Aorta (tissue), 5 donors: ENCODE measurements at regions not wholly inside any gene's neighbourhood (a gene's known extent, or its start where the extent isn't known, plus 50 kb on each side); places are given as distances from the start of the nearest gene placed in this dataset.

ENCODE experiments used
- ATAC-seq: fragments of 200-7000 bp; cut with Tn5 transposase; one replicate; pipeline ENCODE4 v1.9.1; 2022; ENCODE audit warnings: moderate library complexity; ENCODE audit not compliant: low FRiP score
- DNase-seq, 2 donors: peaks; one replicate each; pipeline ENCODE4 v3.0.0-alpha.2; 2020
- H3K27ac ChIP-seq, 2 donors: one replicate each; pipeline ENCODE4 v1.5.1; 2013; ENCODE audit warnings: low read length in 2 of 2, mild to moderate bottlenecking in 2 of 2, moderate library complexity in 2 of 2, control low read depth in 1 of 2, inconsistent platforms in 1 of 2, low read depth in 1 of 2
- H3K27me3 ChIP-seq, 2 donors: one replicate each; pipeline ENCODE4 v1.6.1; 2013; ENCODE audit warnings: control low read depth in 1 of 2, low read length in 1 of 2, mild to moderate bottlenecking in 1 of 2, moderate library complexity in 1 of 2; ENCODE audit not compliant: insufficient read depth in 2 of 2, control insufficient read depth in 1 of 2
- H3K36me3 ChIP-seq, 2 donors: one replicate each; pipeline ENCODE4 v1.6.1; 2013; ENCODE audit warnings: control low read depth in 1 of 2, low read length in 1 of 2, mild to moderate bottlenecking in 1 of 2; ENCODE audit not compliant: insufficient read depth in 2 of 2, control insufficient read depth in 1 of 2
- H3K4me1 ChIP-seq, 2 donors: one replicate each; pipeline ENCODE4 v1.6.1; 2013; ENCODE audit warnings: low read length in 2 of 2, control low read depth in 1 of 2, mild to moderate bottlenecking in 1 of 2, moderate library complexity in 1 of 2; ENCODE audit not compliant: insufficient read depth in 2 of 2, control insufficient read depth in 1 of 2
- H3K4me3 ChIP-seq, 2 donors: one replicate each; pipeline ENCODE4 v1.5.1; 2013; ENCODE audit warnings: low read length in 2 of 2, control low read depth in 1 of 2, mild to moderate bottlenecking in 1 of 2
- H3K9me3 ChIP-seq: one replicate; pipeline ENCODE4 v1.6.1; 2013; ENCODE audit warnings: mild to moderate bottlenecking, low read length; ENCODE audit not compliant: control insufficient read depth
- WGBS, 2 donors: extraction: QIAGEN DNeasy Blood & Tissue Kit; methylation state at CpG; one replicate each; pipeline ENCODE4 v1.1.7; 2013; 5-methylcytosine and 5-hydroxymethylcytosine counted together
- intact Hi-C, 2 donors: fragments of 100-400 bp; cut with DNase I; formaldehyde crosslinking; loops; one replicate each; pipeline versions ENCODE4 v1.14.2 to v1.15.0; 2022
- donor health status: healthy with polysubstance abuse.
- donor health status: Bipolar disorder and iron deficiency.
- donor health status: DM: no; HTN: no; CAD: no.
- donor health status: DM: no; HTN: no; CAD: no.
- donor health status: DM: yes; HTN: yes; CAD: no.

GRCh38 chr3:102686792-102687191, 252.0 kb downstream of the ZPLD1 start:
- no peaks in the 10 kb centered on the region for H3K27me3 ChIP-seq
- H3K36me3 ChIP-seq = no peaks in the 10 kb centered on the region
- intact Hi-C loops = no loop called here
- no peak overlapping the region for H3K4me3 ChIP-seq
- DNase-seq (no peak), ATAC-seq (no peak)
- WGBS, 2 donors = 74 to 79% methylated on average over 2 of the region's 2 CpGs
- H3K9me3 ChIP-seq = no peaks in the 10 kb centered on the region
- no peaks in the 10 kb centered on the region for H3K4me1 ChIP-seq
- no peak overlapping the region for H3K27ac ChIP-seq

- Histone ChIP-seq H3K36me3 (no peaks in the 10 kb centered on the region), H3K4me3 (no peak overlapping the region), H3K9me3 (peaks cover 2% of the 10 kb centered on the region), H3K27me3 (peaks cover 0 to 2% of the 10 kb centered on the region in 2 donors), H3K27ac (no peak overlapping the region), H3K4me1 (no peaks in the 10 kb centered on the region)
- 67 to 70% methylated on average over 4 of the region's 4 CpGs for WGBS, 2 donors
- no peak for DNase-seq
- intact Hi-C loops = no loop called here
- ATAC-seq = no peak
These were observed 253.2 kb downstream of the ZPLD1 start for GRCh38 chr3:102687851-102688555.

GRCh38 chr3:102688556-102688930, 253.7 kb downstream of the ZPLD1 start:
- H3K36me3 ChIP-seq = no peaks in the 10 kb centered on the region
- no peak for DNase-seq
- WGBS, 2 donors = 91 to 96% methylated on average over 1 of the region's 1 CpG
- H3K27ac ChIP-seq = no peak overlapping the region
- no peaks in the 10 kb centered on the region for H3K4me1 ChIP-seq
- peaks cover 2% of the 10 kb centered on the region for H3K9me3 ChIP-seq
- ATAC-seq = no peak
- no peak overlapping the region for H3K4me3 ChIP-seq
- intact Hi-C loops = no loop called here
- H3K27me3 ChIP-seq = peaks cover 0 to 2% of the 10 kb centered on the region in 2 donors

GRCh38 chr3:102691507-102691906, 256.7 kb downstream of the ZPLD1 start:
- Histone ChIP-seq H3K4me3 (no peak overlapping the region), H3K27me3 (peaks cover 0 to 2% of the 10 kb centered on the region in 2 donors), H3K9me3 (peaks cover 2% of the 10 kb centered on the region), H3K36me3 (no peaks in the 10 kb centered on the region), H3K27ac (no peak overlapping the region), H3K4me1 (no peaks in the 10 kb centered on the region)
- no peak for DNase-seq
- no peak for ATAC-seq
- intact Hi-C loops = no loop called here
- 54 to 63% methylated on average over 2 of the region's 2 CpGs for WGBS, 2 donors

GRCh38 chr3:102699104-102699818, 264.4 kb downstream of the ZPLD1 start:
- no peaks in the 10 kb centered on the region for H3K36me3 ChIP-seq
- no peaks in the 10 kb centered on the region for H3K27me3 ChIP-seq
- no peak for ATAC-seq
- 63% methylated on average over 5 of the region's 5 CpGs for WGBS, 2 donors
- no peaks in the 10 kb centered on the region for H3K9me3 ChIP-seq
- intact Hi-C loops = no loop called here
- H3K27ac ChIP-seq = no peak overlapping the region
- no peaks in the 10 kb centered on the region for H3K4me1 ChIP-seq
- no peak overlapping the region for H3K4me3 ChIP-seq
- DNase-seq = no peak

GRCh38 chr3:102699819-102700140, 265.0 kb downstream of the ZPLD1 start:
- ATAC-seq (no peak), DNase-seq (no peak)
- no peaks in the 10 kb centered on the region for H3K9me3 ChIP-seq
- no peak overlapping the region for H3K4me3 ChIP-seq
- H3K4me1 ChIP-seq = no peaks in the 10 kb centered on the region
- H3K27ac ChIP-seq = no peak overlapping the region
- H3K27me3 ChIP-seq = no peaks in the 10 kb centered on the region
- WGBS, 2 donors = 56 to 60% methylated on average over 1 of the region's 1 CpG
- intact Hi-C loops = no loop called here
- no peaks in the 10 kb centered on the region for H3K36me3 ChIP-seq

- no peaks in the 10 kb centered on the region for H3K4me1 ChIP-seq
- H3K27me3 ChIP-seq = no peaks in the 10 kb centered on the region
- ATAC-seq (no peak), DNase-seq (no peak)
- intact Hi-C loops = no loop called here
- H3K36me3 ChIP-seq = no peaks in the 10 kb centered on the region
- WGBS, 2 donors = 87% methylated on average over 5 of the region's 5 CpGs
- H3K27ac ChIP-seq = no peak overlapping the region
- no peaks in the 10 kb centered on the region for H3K9me3 ChIP-seq
- H3K4me3 ChIP-seq = no peak overlapping the region
These were observed 278.1 kb downstream of the ZPLD1 start for GRCh38 chr3:102712896-102713295.

- Histone ChIP-seq H3K4me3 (no peak overlapping the region), H3K9me3 (no peaks in the 10 kb centered on the region), H3K27me3 (no peaks in the 10 kb centered on the region), H3K4me1 (no peaks in the 10 kb centered on the region), H3K27ac (no peak overlapping the region), H3K36me3 (no peaks in the 10 kb centered on the region)
- intact Hi-C loops = no loop called here
- WGBS, 2 donors = 51 to 60% methylated on average over 3 of the region's 3 CpGs
- ATAC-seq = no peak
- DNase-seq = no peak
These were observed 279.8 kb downstream of the ZPLD1 start for GRCh38 chr3:102714567-102714966.

GRCh38 chr3:102715030-102715697, 280.3 kb downstream of the ZPLD1 start:
- DNase-seq (no peak), ATAC-seq (no peak)
- 83 to 85% methylated on average over 2 of the region's 2 CpGs for WGBS, 2 donors
- H3K27me3 ChIP-seq = no peaks in the 10 kb centered on the region
- no peak overlapping the region for H3K27ac ChIP-seq
- intact Hi-C loops = no loop called here
- no peak overlapping the region for H3K4me3 ChIP-seq
- H3K9me3 ChIP-seq = no peaks in the 10 kb centered on the region
- H3K36me3 ChIP-seq = no peaks in the 10 kb centered on the region
- no peaks in the 10 kb centered on the region for H3K4me1 ChIP-seq
